ENCODE measurements at regions not wholly inside any gene's neighbourhood (a gene's known extent, or its start where the extent isn't known, plus 50 kb on each side); places are given as distances from the start of the nearest gene placed in this dataset.

DNA sequence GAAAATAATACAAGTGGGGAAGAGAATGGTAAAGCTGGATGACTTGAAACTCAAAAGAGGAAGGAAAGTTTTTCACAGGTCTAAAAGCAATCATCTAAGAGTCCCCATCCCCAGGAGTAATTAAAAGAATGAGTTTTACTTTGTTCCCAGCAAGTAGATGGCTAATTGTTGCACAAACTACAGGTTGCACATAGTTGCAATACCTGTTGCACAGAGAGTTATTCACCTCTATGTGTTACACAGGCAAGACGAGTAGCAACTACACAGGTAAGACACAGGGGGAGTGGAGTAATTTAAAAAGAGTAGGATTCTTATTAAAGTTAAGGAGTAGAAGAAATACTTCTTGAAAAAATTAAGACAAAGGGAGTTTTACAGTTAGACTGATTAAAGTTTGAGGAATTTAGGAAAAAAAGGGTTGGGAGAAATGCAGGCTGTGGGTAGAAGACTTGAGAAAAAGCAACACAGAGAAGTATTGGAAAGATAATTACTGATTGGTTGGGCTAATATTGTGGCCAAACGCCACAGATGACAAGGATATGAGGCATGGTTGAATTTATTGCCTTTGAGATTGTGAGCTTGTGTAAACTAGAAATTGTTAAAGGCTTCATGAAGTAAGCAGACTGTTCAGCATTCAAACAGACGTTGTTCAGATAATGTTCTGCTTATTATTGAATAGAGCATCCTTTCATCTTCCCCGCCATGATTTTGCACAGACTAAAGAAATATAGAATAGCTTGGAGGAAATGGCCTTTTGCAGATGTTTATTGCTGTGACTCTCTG lies 699.3 kb downstream of the NR4A2 start:
- Histone ChIP-seq H4K20me1 (ENCODE audit: low read length) (no peaks in the 10 kb centered on the region), H3K79me2 (ENCODE audit: low read length) (no peaks in the 10 kb centered on the region), H3K4me1 (ENCODE audit: insufficient read depth, low read length) (no peaks in the 10 kb centered on the region), H3K9ac (ENCODE audit: low read length) (no peak overlapping the region), H3K27ac (ENCODE audit: low read length) (no peak overlapping the region), H3K4me3 (ENCODE audit: low read length) (no peak overlapping the region), H3K9me3 (ENCODE audit: low read length) (no peaks in the 10 kb centered on the region), H2AFZ (ENCODE audit: low read length) (no peak overlapping the region), H3K4me2 (ENCODE audit: low read length) (no peak overlapping the region), H3K36me3 (ENCODE audit: low read depth, low read length) (no peaks in the 10 kb centered on the region), H3K9me2 (replicated peaks; ENCODE audit: low read length) (no peaks in the 10 kb centered on the region), H3F3A (ENCODE audit: low read length, unreplicated experiment) (no peaks in the 10 kb centered on the region), H3K27me3 (ENCODE audit: low read length) (no peaks in the 10 kb centered on the region)
- DNase-seq: no peak
- TF ChIP-seq EZH2 (IDR thresholded peaks at IDR 0.05; ENCODE audit: low read length, unreplicated experiment): no peak
- TF ChIP-seq, protein P1, sequence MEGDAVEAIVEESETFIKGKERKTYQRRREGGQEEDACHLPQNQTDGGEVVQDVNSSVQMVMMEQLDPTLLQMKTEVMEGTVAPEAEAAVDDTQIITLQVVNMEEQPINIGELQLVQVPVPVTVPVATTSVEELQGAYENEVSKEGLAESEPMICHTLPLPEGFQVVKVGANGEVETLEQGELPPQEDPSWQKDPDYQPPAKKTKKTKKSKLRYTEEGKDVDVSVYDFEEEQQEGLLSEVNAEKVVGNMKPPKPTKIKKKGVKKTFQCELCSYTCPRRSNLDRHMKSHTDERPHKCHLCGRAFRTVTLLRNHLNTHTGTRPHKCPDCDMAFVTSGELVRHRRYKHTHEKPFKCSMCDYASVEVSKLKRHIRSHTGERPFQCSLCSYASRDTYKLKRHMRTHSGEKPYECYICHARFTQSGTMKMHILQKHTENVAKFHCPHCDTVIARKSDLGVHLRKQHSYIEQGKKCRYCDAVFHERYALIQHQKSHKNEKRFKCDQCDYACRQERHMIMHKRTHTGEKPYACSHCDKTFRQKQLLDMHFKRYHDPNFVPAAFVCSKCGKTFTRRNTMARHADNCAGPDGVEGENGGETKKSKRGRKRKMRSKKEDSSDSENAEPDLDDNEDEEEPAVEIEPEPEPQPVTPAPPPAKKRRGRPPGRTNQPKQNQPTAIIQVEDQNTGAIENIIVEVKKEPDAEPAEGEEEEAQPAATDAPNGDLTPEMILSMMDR (conservative IDR thresholded peaks at IDR 0.05; ENCODE audit: low read depth, low read length): no peak
- TF ChIP-seq EZH2phosphoT487 (IDR thresholded peaks at IDR 0.05; ENCODE audit: borderline replicate concordance, low read length): no peak
- POLR2A ChIA-PET (ENCODE audit: unreplicated experiment): interaction anchor here (0.7 kb wide), 1 partner anchor 34 kb away, joined by 4 read pairs; no protein-coding TSS in a partner anchor
- peak; percentile 53; the same call in 1 of the 2 replicates for ATAC-seq
- no TSS peak for BruUV-seq (replicated peaks)
- CTCF ChIA-PET: interaction anchor here (0.6 kb wide), 1 partner anchor 703 kb away, joined by 4 read pairs; no protein-coding TSS in a partner anchor
- intact Hi-C loops (cut with micrococcal nuclease): no loop called here

DNA sequence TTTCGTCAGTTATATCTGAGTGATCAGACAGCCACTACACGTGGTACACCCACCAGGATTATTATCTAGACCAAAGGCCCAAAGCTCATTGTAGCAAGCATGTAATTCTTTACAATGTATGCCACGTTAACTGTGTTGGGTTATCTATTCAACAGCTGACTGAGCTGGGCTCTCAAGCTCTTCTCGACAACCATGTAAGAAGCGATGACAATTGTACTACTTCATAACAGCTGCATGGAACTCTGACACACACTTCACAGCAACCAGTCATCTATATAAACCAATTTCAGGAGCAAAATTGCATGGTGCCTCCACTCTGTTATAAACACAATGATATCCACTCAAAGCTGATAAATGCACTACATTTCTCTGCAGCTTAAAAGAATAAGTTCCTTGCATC lies 701.8 kb downstream of the NR4A2 start:
- Histone ChIP-seq H3F3A (ENCODE audit: low read length, unreplicated experiment) (no peaks in the 10 kb centered on the region), H3K79me2 (ENCODE audit: low read length) (no peaks in the 10 kb centered on the region), H3K9ac (ENCODE audit: low read length) (no peak overlapping the region), H2AFZ (ENCODE audit: low read length) (no peak overlapping the region), H3K4me3 (ENCODE audit: low read length) (no peak overlapping the region), H3K4me2 (ENCODE audit: low read length) (no peak overlapping the region), H3K9me2 (replicated peaks; ENCODE audit: low read length) (no peaks in the 10 kb centered on the region), H4K20me1 (ENCODE audit: low read length) (no peaks in the 10 kb centered on the region), H3K27me3 (ENCODE audit: low read length) (no peaks in the 10 kb centered on the region), H3K9me3 (ENCODE audit: low read length) (no peaks in the 10 kb centered on the region), H3K27ac (ENCODE audit: low read length) (no peak overlapping the region), H3K36me3 (ENCODE audit: low read depth, low read length) (no peaks in the 10 kb centered on the region), H3K4me1 (ENCODE audit: insufficient read depth, low read length) (no peaks in the 10 kb centered on the region)
- ATAC-seq: no peak
- ChIA-PET CTCF (no interaction called here), POLR2A (ENCODE audit: unreplicated experiment) (no interaction called here)
- no TSS peak for BruUV-seq (replicated peaks)
- intact Hi-C loops (cut with micrococcal nuclease): no loop called here
- TF ChIP-seq, protein P1 (conservative IDR thresholded peaks at IDR 0.05; ENCODE audit: low read depth, low read length): no peak
- TF ChIP-seq EZH2 (IDR thresholded peaks at IDR 0.05; ENCODE audit: low read length, unreplicated experiment) (no peak), EZH2phosphoT487 (IDR thresholded peaks at IDR 0.05; ENCODE audit: borderline replicate concordance, low read length) (no peak)
- DNase-seq: no peak

DNA sequence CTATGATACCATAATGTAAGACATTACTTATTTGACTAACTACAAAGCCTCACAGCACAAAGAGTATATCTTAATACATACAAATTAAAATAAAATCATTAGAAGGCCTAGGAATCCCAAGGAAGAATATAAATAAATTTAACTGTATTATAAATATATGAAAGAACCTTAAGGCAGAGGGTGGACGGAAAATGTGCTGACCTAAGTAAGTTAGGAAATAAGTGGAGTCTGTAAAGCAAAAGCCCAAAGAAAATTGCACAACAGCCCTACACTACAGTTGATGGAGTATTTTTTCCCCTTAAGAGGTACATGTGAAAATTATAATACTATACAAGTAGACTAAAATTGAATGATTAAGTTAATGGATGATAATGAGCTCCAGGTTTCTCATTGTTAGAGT lies 710.1 kb downstream of the NR4A2 start:
- H3K4me2 ChIP-seq (ENCODE audit: low read length): no peak overlapping the region
- DNase-seq (no peak), ATAC-seq (no peak)
- ChIA-PET CTCF (no interaction called here), POLR2A (ENCODE audit: unreplicated experiment) (no interaction called here)
- no peaks in the 10 kb centered on the region for H3K9me3 ChIP-seq (ENCODE audit: low read length)
- no peak overlapping the region for H3K4me3 ChIP-seq (ENCODE audit: low read length)
- no peaks in the 10 kb centered on the region for H3K36me3 ChIP-seq (ENCODE audit: low read depth, low read length)
- H3K27me3 ChIP-seq (ENCODE audit: low read length): no peaks in the 10 kb centered on the region
- H3K4me1 ChIP-seq (ENCODE audit: insufficient read depth, low read length): no peaks in the 10 kb centered on the region
- no peak overlapping the region for H3K27ac ChIP-seq (ENCODE audit: low read length)
- TF ChIP-seq EZH2phosphoT487 (IDR thresholded peaks at IDR 0.05; ENCODE audit: borderline replicate concordance, low read length): no peak
- no peak for TF ChIP-seq EZH2 (IDR thresholded peaks at IDR 0.05; ENCODE audit: low read length, unreplicated experiment)
- TF ChIP-seq, protein P1 (conservative IDR thresholded peaks at IDR 0.05; ENCODE audit: low read depth, low read length): no peak
- H3F3A ChIP-seq (ENCODE audit: low read length, unreplicated experiment): no peaks in the 10 kb centered on the region
- H3K79me2 ChIP-seq (ENCODE audit: low read length): no peaks in the 10 kb centered on the region
- intact Hi-C loops (cut with micrococcal nuclease): no loop called here
- no peak overlapping the region for H2AFZ ChIP-seq (ENCODE audit: low read length)
- H3K9ac ChIP-seq (ENCODE audit: low read length): no peak overlapping the region
- no peaks in the 10 kb centered on the region for H3K9me2 ChIP-seq (replicated peaks; ENCODE audit: low read length)
- no TSS peak for BruUV-seq (replicated peaks)
- no peaks in the 10 kb centered on the region for H4K20me1 ChIP-seq (ENCODE audit: low read length)
